Prostate gland (tissue), 2 donors: ENCODE measurements at regions not wholly inside any gene's neighbourhood (a gene's known extent, or its start where the extent isn't known, plus 50 kb on each side); places are given as distances from the start of the nearest gene placed in this dataset.

Experiments
- DNase-seq: peaks from one replicate; pipeline ENCODE4 v3.0.0-alpha.2; 2019; ENCODE audit warnings: low spot score
- H3K27ac ChIP-seq, 2 donors: fragments of 200-600 bp; sonication (generic); 2 replicates each; pipeline ENCODE4 v1.5.1; 2017 to 2019
- H3K27me3 ChIP-seq: fragments of 200-600 bp; sonication (generic); replicated peaks from 2 replicates; pipeline ENCODE4 v1.5.1; 2019; ENCODE audit not compliant: insufficient read depth
- H3K36me3 ChIP-seq, 2 donors: fragments of 200-600 bp; sonication (generic); 1 replicate in 1 of 2; 2 replicates in 1 of 2; pipeline versions ENCODE4 v1.5.1 to v1.8.1; 2017 to 2019
- H3K4me1 ChIP-seq: fragments of 200-600 bp; sonication (generic); replicated peaks from 2 replicates; pipeline ENCODE4 v1.5.1; 2019
- H3K4me3 ChIP-seq, 2 donors: fragments of 200-600 bp; sonication (generic); 2 replicates each; pipeline ENCODE4 v1.5.1; 2017 to 2019
- H3K9me3 ChIP-seq: fragments of 200-600 bp; sonication (generic); 2 replicates; pipeline ENCODE4 v1.5.1; 2017
- CTCF ChIP-seq, 4 experiments: fragments of 200-600 bp in 2 of 4; fragments of 450-650 bp in 2 of 4; sonication (generic) in 2 of 4; IDR thresholded peaks; 1 replicate in 3 of 4; 2 replicates in 1 of 4; pipeline ENCODE4 v1.5.1; 2016 to 2019; ENCODE audit warnings: antibody characterized with exemption in 4 of 4, mild to moderate bottlenecking in 2 of 4, moderate library complexity in 2 of 4
- POLR2A ChIP-seq: fragments of 450-650 bp; IDR thresholded peaks from one replicate; pipeline ENCODE4 v1.6.1; 2016; ENCODE audit warnings: antibody characterized with exemption, mild to moderate bottlenecking
- POLR2AphosphoS5 ChIP-seq: sonication (generic); formaldehyde crosslinking; IDR thresholded peaks from one replicate; pipeline ENCODE4 v1.6.1; 2017; ENCODE audit warnings: antibody characterized with exemption
- WGBS: methylation state at CpG from one replicate; pipeline ENCODE4 v1.1.5; 2018; 5-methylcytosine and 5-hydroxymethylcytosine counted together
- intact Hi-C: fragments of 100-400 bp; cut with DNase I; formaldehyde crosslinking; loops from one replicate; pipeline ENCODE4 v1.14.2; 2022

- no peak for DNase-seq
- intact Hi-C loops: no loop called here
- TF ChIP-seq POLR2AphosphoS5 (no peak), CTCF (IDR thresholded peaks at IDR 0.05) (no peak), POLR2A (no peak)
- no peaks in the 10 kb centered on the region for H3K4me1 ChIP-seq
- no peak overlapping the region for H3K27ac ChIP-seq
- no peaks in the 10 kb centered on the region for H3K36me3 ChIP-seq
- no peak overlapping the region for H3K4me3 ChIP-seq
- no peaks in the 10 kb centered on the region for H3K27me3 ChIP-seq
- H3K9me3 ChIP-seq: no peaks in the 10 kb centered on the region
- 81% methylated on average over 2 of the region's 2 CpGs for WGBS
Observed at GRCh38 chr1:90192408-90192807, 197.5 kb downstream of the ZNF326 start.

GRCh38 chr1:90190523-90190922 is 195.6 kb downstream of the ZNF326 start:
- no peaks in the 10 kb centered on the region for H3K36me3 ChIP-seq
- H3K27me3 ChIP-seq: no peaks in the 10 kb centered on the region
- H3K27ac ChIP-seq: no peak overlapping the region
- no peaks in the 10 kb centered on the region for H3K9me3 ChIP-seq
- no peaks in the 10 kb centered on the region for H3K4me1 ChIP-seq
- H3K4me3 ChIP-seq: no peak overlapping the region
- DNase-seq: no peak
- TF ChIP-seq POLR2AphosphoS5 (no peak), CTCF (IDR thresholded peaks at IDR 0.05) (no peak), POLR2A (no peak)
- intact Hi-C loops: no loop called here

GRCh38 chr1:90189889-90190288 is 195.0 kb downstream of the ZNF326 start:
- Histone ChIP-seq H3K27ac (no peak overlapping the region), H3K4me1 (no peaks in the 10 kb centered on the region), H3K9me3 (no peaks in the 10 kb centered on the region), H3K36me3 (no peaks in the 10 kb centered on the region), H3K4me3 (no peak overlapping the region), H3K27me3 (no peaks in the 10 kb centered on the region)
- WGBS: 84% methylated on average over 4 of the region's 4 CpGs
- no peak for DNase-seq
- intact Hi-C loops: no loop called here
- TF ChIP-seq CTCF (IDR thresholded peaks at IDR 0.05) (no peak), POLR2AphosphoS5 (no peak), POLR2A (no peak)

- H3K4me3 ChIP-seq: no peak overlapping the region
- no peak for DNase-seq
- no peak for TF ChIP-seq POLR2A
- TF ChIP-seq CTCF (IDR thresholded peaks at IDR 0.05): no peak
- TF ChIP-seq POLR2AphosphoS5: no peak
- no peaks in the 10 kb centered on the region for H3K9me3 ChIP-seq
- no peaks in the 10 kb centered on the region for H3K27me3 ChIP-seq
- 66% methylated on average over 2 of the region's 2 CpGs for WGBS
- H3K36me3 ChIP-seq: no peaks in the 10 kb centered on the region
- no peak overlapping the region for H3K27ac ChIP-seq
- H3K4me1 ChIP-seq: no peaks in the 10 kb centered on the region
- intact Hi-C loops: no loop called here
Observed at GRCh38 chr1:90187323-90187585, 192.3 kb downstream of the ZNF326 start.

GRCh38 chr1:90186506-90187322 is 191.8 kb downstream of the ZNF326 start:
- no peak for DNase-seq
- H3K36me3 ChIP-seq: no peaks in the 10 kb centered on the region
- TF ChIP-seq POLR2A (no peak), CTCF (IDR thresholded peaks at IDR 0.05) (no peak), POLR2AphosphoS5 (no peak)
- H3K27ac ChIP-seq: no peak overlapping the region
- H3K4me3 ChIP-seq: no peak overlapping the region
- intact Hi-C loops: no loop called here
- H3K27me3 ChIP-seq: no peaks in the 10 kb centered on the region
- no peaks in the 10 kb centered on the region for H3K4me1 ChIP-seq
- no peaks in the 10 kb centered on the region for H3K9me3 ChIP-seq
- WGBS: 45% methylated on average over 7 of the region's 7 CpGs
